Transverse colon (tissue), 4 donors: ENCODE measurements at regions not wholly inside any gene's neighbourhood (a gene's known extent, or its start where the extent isn't known, plus 50 kb on each side); places are given as distances from the start of the nearest gene placed in this dataset.
"Not testable (repeated sequence)": the region's sequence is repeated elsewhere in the genome, so short reads cannot be mapped to it uniquely, and the experiment has no call there.

Source experiments
- DNase-seq: peaks from one replicate; pipeline ENCODE4 v3.0.0-alpha.2; 2019
- H3K27ac ChIP-seq, 4 donors: fragments of 200-600 bp; sonication (generic); 2 replicates each; pipeline ENCODE4 v1.5.1; 2016 to 2018; ENCODE audit warnings: inconsistent platforms in 4 of 4
- H3K27me3 ChIP-seq: fragments of 200-600 bp; sonication (generic); 2 replicates; pipeline ENCODE4 v1.5.1; 2017; ENCODE audit warnings: inconsistent platforms
- H3K36me3 ChIP-seq, 4 donors: fragments of 200-600 bp; sonication (generic); 2 replicates each; pipeline ENCODE4 v1.5.1; 2017 to 2019; ENCODE audit warnings: inconsistent platforms in 4 of 4
- H3K4me1 ChIP-seq, 4 donors: fragments of 200-600 bp; sonication (generic); 2 replicates each; pipeline ENCODE4 v1.5.1; 2017 to 2020; ENCODE audit warnings: inconsistent platforms in 4 of 4
- H3K4me3 ChIP-seq, 4 donors: fragments of 200-600 bp; sonication (generic); 1 replicate in 1 of 4; 2 replicates in 3 of 4; pipeline versions ENCODE4 v1.5.1 to v1.6.1; 2017 to 2019; ENCODE audit warnings: inconsistent platforms in 4 of 4
- H3K9me3 ChIP-seq, 2 donors: fragments of 200-600 bp; sonication (generic); 2 replicates each; pipeline ENCODE4 v1.5.1; 2017 to 2019; ENCODE audit warnings: inconsistent platforms in 2 of 2
- CTCF ChIP-seq, 5 experiments: fragments of 200-600 bp in 3 of 5; fragments of 450-650 bp in 2 of 5; sonication (generic) in 3 of 5; IDR thresholded peaks; 1 replicate in 2 of 5; 2 replicates in 3 of 5; pipeline ENCODE4 v1.5.1; 2016 to 2017; ENCODE audit warnings: antibody characterized with exemption in 5 of 5, inconsistent platforms in 3 of 5, mild to moderate bottlenecking in 2 of 5, moderate library complexity in 1 of 5
- EP300 ChIP-seq: sonication (generic); formaldehyde crosslinking; IDR thresholded peaks from one replicate; pipeline ENCODE4 v1.6.1; 2017; ENCODE audit warnings: antibody characterized with exemption, low read depth
- POLR2A ChIP-seq: fragments of 450-650 bp; IDR thresholded peaks from one replicate; pipeline ENCODE4 v1.6.1; 2016; ENCODE audit warnings: antibody characterized with exemption, mild to moderate bottlenecking, moderate library complexity
- POLR2AphosphoS5 ChIP-seq, 3 donors: sonication (generic); formaldehyde crosslinking; IDR thresholded peaks; one replicate each; pipeline ENCODE4 v1.6.1; 2016; ENCODE audit warnings: antibody characterized with exemption in 3 of 3
- WGBS, 2 donors: methylation state at CpG; one replicate each; pipeline ENCODE4 v1.1.5; 2018; ENCODE audit warnings: low coverage in 1 of 2; 5-methylcytosine and 5-hydroxymethylcytosine counted together
- in situ Hi-C, 4 donors: fragments of 200-750 bp; cut with MboI; loops; one replicate each; pipeline versions ENCODE4 v1.15.0 to v1.15.1; 2017; ENCODE audit warnings: low sequenced_read_pairs in 3 of 4, low pct_ligation_motif_present in 1 of 4, low pct_unique_long_range_greater_than_20kb in 1 of 4
- intact Hi-C: fragments of 100-400 bp; cut with DNase I; formaldehyde crosslinking; loops from one replicate; pipeline ENCODE4 v1.15.1; 2023; ENCODE audit warnings: low total_unique reads

GRCh38 chrX:128800138-128800537 lies 723.2 kb downstream of the SMARCA1 start:
- 32% methylated on average over 2 of the region's 2 CpGs; no CpG with 5 or more reads in 1 of the 2 donors for WGBS, 2 donors
- Histone ChIP-seq H3K27ac (no peak overlapping the region), H3K4me3 (no peak overlapping the region), H3K27me3 (no peaks in the 10 kb centered on the region), H3K4me1 (no peaks in the 10 kb centered on the region), H3K9me3 (no peaks in the 10 kb centered on the region), H3K36me3 (no peaks in the 10 kb centered on the region)
- TF ChIP-seq EP300 (no peak), CTCF (IDR thresholded peaks at IDR 0.05) (peak in 1 of 5 experiments; percentile 13)
- intact Hi-C loops: no loop called here
- DNase-seq: no peak
- in situ Hi-C loops: no loop called here

GRCh38 chrX:128783139-128783538 lies 730.9 kb upstream of the ACTRT1 start:
- H3K4me3 ChIP-seq, H3K9me3 ChIP-seq, in situ Hi-C loops, H3K27ac ChIP-seq, H3K27me3 ChIP-seq, H3K4me1 ChIP-seq, intact Hi-C loops, DNase-seq, H3K36me3 ChIP-seq: not testable (repeated sequence)
- TF ChIP-seq CTCF (IDR thresholded peaks at IDR 0.05): peak in 1 of 5 experiments; percentile 12
- WGBS, 2 donors: 34% methylated on average over 6 of the region's 6 CpGs; no CpG with 5 or more reads in 1 of the 2 donors

DNA sequence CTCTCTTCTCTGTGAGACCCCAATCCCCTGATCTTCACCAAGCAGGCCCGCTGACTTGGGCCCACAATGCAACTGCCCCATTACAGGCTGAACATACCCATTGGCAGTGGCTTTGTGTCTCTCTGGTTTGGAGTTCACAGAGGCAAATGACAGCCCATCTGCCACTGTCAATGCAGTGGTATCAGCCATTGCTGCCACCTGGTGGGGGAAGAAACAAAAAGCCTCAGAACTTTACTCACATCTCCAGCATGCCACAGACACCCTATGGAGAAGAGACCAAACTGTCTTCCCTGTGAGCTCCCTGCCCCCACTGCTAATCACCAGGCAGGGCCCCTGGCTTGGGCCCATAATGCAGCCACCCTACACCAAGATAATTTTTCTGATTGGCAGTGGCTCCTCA lies 729.3 kb upstream of the ACTRT1 start:
- Histone ChIP-seq H3K9me3 (no peaks in the 10 kb centered on the region), H3K27me3 (no peaks in the 10 kb centered on the region), H3K4me3 (no peak overlapping the region), H3K36me3 (no peaks in the 10 kb centered on the region), H3K4me1 (no peaks in the 10 kb centered on the region), H3K27ac (no peak overlapping the region)
- intact Hi-C loops: no loop called here
- WGBS, 2 donors: 47% methylated on average over 1 of the region's 1 CpG; no CpG with 5 or more reads in 1 of the 2 donors
- peak in 3 of 5 experiments; percentile 25 to 38 (median 29) for TF ChIP-seq CTCF (IDR thresholded peaks at IDR 0.05)
- no peak for TF ChIP-seq POLR2AphosphoS5 (IDR thresholded peaks at IDR 0.05)
- no peak for TF ChIP-seq POLR2A
- TF ChIP-seq EP300: no peak
- in situ Hi-C loops: no loop called here
- DNase-seq: peak; percentile 48

- H3K36me3 ChIP-seq: no peaks in the 10 kb centered on the region
- no peaks in the 10 kb centered on the region for H3K9me3 ChIP-seq
- H3K4me3 ChIP-seq: no peak overlapping the region
- H3K27ac ChIP-seq: no peak overlapping the region
- intact Hi-C loops (no loop called here), in situ Hi-C loops (no loop called here)
- TF ChIP-seq CTCF (IDR thresholded peaks at IDR 0.05) (no peak), POLR2A (no peak), POLR2AphosphoS5 (IDR thresholded peaks at IDR 0.05) (no peak), EP300 (no peak)
- no peak for DNase-seq
- H3K4me1 ChIP-seq: no peaks in the 10 kb centered on the region
- 61% methylated on average over 4 of the region's 5 CpGs; no CpG with 5 or more reads in 1 of the 2 donors for WGBS, 2 donors
- H3K27me3 ChIP-seq: no peaks in the 10 kb centered on the region
Measured at GRCh38 chrX:128780934-128781333, 728.7 kb upstream of the ACTRT1 start.
